ENCODE measurements at regions not wholly inside any gene's neighbourhood (a gene's known extent, or its start where the extent isn't known, plus 50 kb on each side); places are given as distances from the start of the nearest gene placed in this dataset.

- DNase-seq (ENCODE audit: insufficient read length), result no peak
- no peak for TF ChIP-seq TAF1 (IDR thresholded peaks at IDR 0.05; ENCODE audit: borderline replicate concordance, low read depth, low read length)
- no peak for TF ChIP-seq POLR2AphosphoS5 (IDR thresholded peaks at IDR 0.05; ENCODE audit: low read depth, low read length)
- no peak for TF ChIP-seq POLR2A (IDR thresholded peaks at IDR 0.05; ENCODE audit: low read depth, low read length)
- FAIRE-seq, result no peak
Observed at GRCh38 chr16:7182510-7183109, 150.0 kb upstream of the RBFOX1 start.

GRCh38 chr16:7177875-7178274 is 154.8 kb upstream of the RBFOX1 start:
- DNase-seq (ENCODE audit: insufficient read length) (no peak), FAIRE-seq (no peak)
- TF ChIP-seq TAF1 (IDR thresholded peaks at IDR 0.05; ENCODE audit: borderline replicate concordance, low read depth, low read length) (no peak), POLR2AphosphoS5 (IDR thresholded peaks at IDR 0.05; ENCODE audit: low read depth, low read length) (no peak), POLR2A (IDR thresholded peaks at IDR 0.05; ENCODE audit: low read depth, low read length) (no peak)

- TF ChIP-seq POLR2A (IDR thresholded peaks at IDR 0.05; ENCODE audit: low read depth, low read length) (no peak), POLR2AphosphoS5 (IDR thresholded peaks at IDR 0.05; ENCODE audit: low read depth, low read length) (no peak), TAF1 (IDR thresholded peaks at IDR 0.05; ENCODE audit: borderline replicate concordance, low read depth, low read length) (no peak)
- no peak for DNase-seq (ENCODE audit: insufficient read length)
- no peak for FAIRE-seq
Observed at GRCh38 chr16:7171151-7171550, 161.5 kb upstream of the RBFOX1 start.

- no peak for FAIRE-seq
- TF ChIP-seq TAF1 (IDR thresholded peaks at IDR 0.05; ENCODE audit: borderline replicate concordance, low read depth, low read length) (no peak), POLR2A (IDR thresholded peaks at IDR 0.05; ENCODE audit: low read depth, low read length) (no peak), POLR2AphosphoS5 (IDR thresholded peaks at IDR 0.05; ENCODE audit: low read depth, low read length) (no peak)
- no peak for DNase-seq (ENCODE audit: insufficient read length)
Observed at GRCh38 chr16:7167626-7168025, 165.0 kb upstream of the RBFOX1 start.

- no peak for FAIRE-seq
- TF ChIP-seq POLR2A (IDR thresholded peaks at IDR 0.05; ENCODE audit: low read depth, low read length), result no peak
- no peak for TF ChIP-seq POLR2AphosphoS5 (IDR thresholded peaks at IDR 0.05; ENCODE audit: low read depth, low read length)
- TF ChIP-seq TAF1 (IDR thresholded peaks at IDR 0.05; ENCODE audit: borderline replicate concordance, low read depth, low read length), result no peak
- no peak for DNase-seq (ENCODE audit: insufficient read length)
Observed at GRCh38 chr16:7161891-7162290, 170.8 kb upstream of the RBFOX1 start.

GRCh38 chr16:7160093-7160492 is 172.6 kb upstream of the RBFOX1 start:
- FAIRE-seq, result no peak
- no peak for DNase-seq (ENCODE audit: insufficient read length)
- TF ChIP-seq TAF1 (IDR thresholded peaks at IDR 0.05; ENCODE audit: borderline replicate concordance, low read depth, low read length) (no peak), POLR2A (IDR thresholded peaks at IDR 0.05; ENCODE audit: low read depth, low read length) (no peak), POLR2AphosphoS5 (IDR thresholded peaks at IDR 0.05; ENCODE audit: low read depth, low read length) (no peak)

- FAIRE-seq (no peak), DNase-seq (ENCODE audit: insufficient read length) (no peak)
- TF ChIP-seq POLR2A (IDR thresholded peaks at IDR 0.05; ENCODE audit: low read depth, low read length) (no peak), POLR2AphosphoS5 (IDR thresholded peaks at IDR 0.05; ENCODE audit: low read depth, low read length) (no peak), TAF1 (IDR thresholded peaks at IDR 0.05; ENCODE audit: borderline replicate concordance, low read depth, low read length) (no peak)
Observed at GRCh38 chr16:7158481-7158880, 174.2 kb upstream of the RBFOX1 start.

GRCh38 chr16:7150230-7150629 is 182.4 kb upstream of the RBFOX1 start:
- TF ChIP-seq POLR2AphosphoS5 (IDR thresholded peaks at IDR 0.05; ENCODE audit: low read depth, low read length), result no peak
- TF ChIP-seq TAF1 (IDR thresholded peaks at IDR 0.05; ENCODE audit: borderline replicate concordance, low read depth, low read length), result no peak
- no peak for TF ChIP-seq POLR2A (IDR thresholded peaks at IDR 0.05; ENCODE audit: low read depth, low read length)
- FAIRE-seq, result no peak
- no peak for DNase-seq (ENCODE audit: insufficient read length)

GRCh38 chr16:7148606-7149005 is 184.0 kb upstream of the RBFOX1 start:
- no peak for FAIRE-seq
- TF ChIP-seq POLR2A (IDR thresholded peaks at IDR 0.05; ENCODE audit: low read depth, low read length), result no peak
- TF ChIP-seq TAF1 (IDR thresholded peaks at IDR 0.05; ENCODE audit: borderline replicate concordance, low read depth, low read length), result no peak
- no peak for TF ChIP-seq POLR2AphosphoS5 (IDR thresholded peaks at IDR 0.05; ENCODE audit: low read depth, low read length)

GRCh38 chr16:7140899-7141298 is 191.7 kb upstream of the RBFOX1 start:
- no peak for FAIRE-seq
- no peak for TF ChIP-seq POLR2A (IDR thresholded peaks at IDR 0.05; ENCODE audit: low read depth, low read length)
- TF ChIP-seq TAF1 (IDR thresholded peaks at IDR 0.05; ENCODE audit: borderline replicate concordance, low read depth, low read length), result no peak
- TF ChIP-seq POLR2AphosphoS5 (IDR thresholded peaks at IDR 0.05; ENCODE audit: low read depth, low read length), result no peak
- no peak for DNase-seq (ENCODE audit: insufficient read length)

More at GRCh38 chr16:7148606-7149005, 184.0 kb upstream of the RBFOX1 start:
- DNase-seq (ENCODE audit: insufficient read length), result no peak

- no peak for TF ChIP-seq POLR2A (IDR thresholded peaks at IDR 0.05; ENCODE audit: low read depth, low read length)
- TF ChIP-seq TAF1 (IDR thresholded peaks at IDR 0.05; ENCODE audit: borderline replicate concordance, low read depth, low read length), result no peak
- no peak for TF ChIP-seq POLR2AphosphoS5 (IDR thresholded peaks at IDR 0.05; ENCODE audit: low read depth, low read length)
- no peak for DNase-seq (ENCODE audit: insufficient read length)
- no peak for FAIRE-seq
Observed at GRCh38 chr16:7137560-7138330, 194.9 kb upstream of the RBFOX1 start.

GRCh38 chr16:7132465-7132864 is 200.2 kb upstream of the RBFOX1 start:
- TF ChIP-seq TAF1 (IDR thresholded peaks at IDR 0.05; ENCODE audit: borderline replicate concordance, low read depth, low read length) (no peak), POLR2A (IDR thresholded peaks at IDR 0.05; ENCODE audit: low read depth, low read length) (no peak), POLR2AphosphoS5 (IDR thresholded peaks at IDR 0.05; ENCODE audit: low read depth, low read length) (no peak)
- DNase-seq (ENCODE audit: insufficient read length) (no peak), FAIRE-seq (no peak)

All from GM12892 (cell line).